AG10803 (cell line): ENCODE measurements at regions not wholly inside any gene's neighbourhood (a gene's known extent, or its start where the extent isn't known, plus 50 kb on each side); places are given as distances from the start of the nearest gene placed in this dataset.

Source experiments
- DNase-seq: peaks from one replicate; pipeline ENCODE4 v3.0.0; 2010; ENCODE audit warnings: low read depth
- H3K4me3 ChIP-seq: 2 replicates; pipeline ENCODE4 v1.5.1; 2011; ENCODE audit warnings: mild to moderate bottlenecking, low read length, control low read depth
- CTCF ChIP-seq: conservative IDR thresholded peaks from 2 replicates; pipeline ENCODE4 v1.5.1; 2011; ENCODE audit warnings: mild to moderate bottlenecking, low read length, control low read depth, inconsistent platforms

- TF ChIP-seq CTCF = no peak
- DNase-seq = no peak
- H3K4me3 ChIP-seq = no peak overlapping the region
These were observed 52.5 kb upstream of the FBXO28 start for GRCh38 chr1:224061436-224061835.

- no peak for TF ChIP-seq CTCF
- DNase-seq = no peak
- no peak overlapping the region for H3K4me3 ChIP-seq
These were observed 53.9 kb upstream of the FBXO28 start for GRCh38 chr1:224059897-224060427.

GRCh38 chr1:224058303-224058702, 55.6 kb upstream of the FBXO28 start:
- no peak for TF ChIP-seq CTCF
- DNase-seq = no peak
- H3K4me3 ChIP-seq = no peak overlapping the region

GRCh38 chr1:224057461-224058199, 56.3 kb upstream of the FBXO28 start:
- no peak for TF ChIP-seq CTCF
- DNase-seq = no peak
- no peak overlapping the region for H3K4me3 ChIP-seq

- DNase-seq = peak; percentile 51
- no peak for TF ChIP-seq CTCF
- H3K4me3 ChIP-seq = no peak overlapping the region
These were observed 59.3 kb upstream of the FBXO28 start for GRCh38 chr1:224054611-224055010.

- no peak for DNase-seq
- TF ChIP-seq CTCF = no peak
- H3K4me3 ChIP-seq = no peak overlapping the region
These were observed 59.9 kb upstream of the FBXO28 start for GRCh38 chr1:224054012-224054411.

- TF ChIP-seq CTCF = no peak
- DNase-seq = no peak
- no peak overlapping the region for H3K4me3 ChIP-seq
These were observed 60.5 kb upstream of the FBXO28 start for GRCh38 chr1:224053456-224053855.
